GM12872 (cell line): ENCODE measurements at regions not wholly inside any gene's neighbourhood (a gene's known extent, or its start where the extent isn't known, plus 50 kb on each side); places are given as distances from the start of the nearest gene placed in this dataset.

Experiments used
- CTCF ChIP-seq: IDR thresholded peaks from 3 replicates; pipeline ENCODE4 v1.5.1; 2011; ENCODE audit warnings: low read depth, mild to moderate bottlenecking, low read length, moderate library complexity; ENCODE audit not compliant: insufficient read depth

DNA sequence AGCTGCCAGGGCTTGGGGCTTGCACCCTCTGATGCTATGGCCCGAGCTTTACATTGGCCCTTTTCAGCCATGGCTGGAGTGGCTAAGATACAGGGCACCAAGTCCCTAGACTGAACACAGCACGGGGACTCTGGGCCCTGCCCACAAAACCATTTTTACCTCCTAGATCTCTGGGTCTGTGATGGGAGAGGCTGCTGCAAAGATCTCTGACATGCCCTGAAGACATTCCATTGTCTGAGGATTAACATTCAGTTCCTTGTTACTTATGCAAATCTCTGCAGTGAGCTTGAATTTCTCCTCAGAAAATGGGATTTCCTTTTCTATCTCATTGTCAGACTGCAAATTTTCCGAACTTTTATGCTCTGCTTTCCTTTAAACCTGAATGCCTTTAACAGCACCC, 337.0 kb upstream of the SMC2 start:
- TF ChIP-seq CTCF: no peak

- TF ChIP-seq CTCF: no peak
These were observed 332.6 kb upstream of the SMC2 start for GRCh38 chr9:103761466-103761865.

- TF ChIP-seq CTCF: peak; percentile 43; the same call in 2 of the 3 replicates
These were observed 304.4 kb upstream of the SMC2 start for GRCh38 chr9:103789686-103790085.

DNA sequence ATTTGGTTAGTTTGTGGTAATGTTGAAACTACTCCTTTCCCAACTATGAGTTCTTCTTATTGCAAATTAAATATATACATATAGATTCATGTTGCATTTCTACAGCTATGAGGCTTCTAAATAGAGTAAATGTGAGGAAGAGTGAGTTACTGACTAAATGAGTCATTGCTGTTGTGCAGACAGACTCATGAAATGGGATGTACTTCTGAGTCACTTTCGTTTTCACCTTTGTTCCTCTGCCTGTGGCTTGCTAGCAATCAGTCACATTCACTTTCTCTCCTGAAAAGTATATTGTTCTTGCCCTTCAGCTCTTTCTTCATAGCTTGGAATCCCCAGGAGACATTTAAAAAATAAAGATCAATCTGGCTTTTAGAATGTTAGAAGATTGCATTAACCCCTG, 295.5 kb upstream of the SMC2 start:
- TF ChIP-seq CTCF: no peak

GRCh38 chr9:103799959-103800358, 294.1 kb upstream of the SMC2 start:
- no peak for TF ChIP-seq CTCF

DNA sequence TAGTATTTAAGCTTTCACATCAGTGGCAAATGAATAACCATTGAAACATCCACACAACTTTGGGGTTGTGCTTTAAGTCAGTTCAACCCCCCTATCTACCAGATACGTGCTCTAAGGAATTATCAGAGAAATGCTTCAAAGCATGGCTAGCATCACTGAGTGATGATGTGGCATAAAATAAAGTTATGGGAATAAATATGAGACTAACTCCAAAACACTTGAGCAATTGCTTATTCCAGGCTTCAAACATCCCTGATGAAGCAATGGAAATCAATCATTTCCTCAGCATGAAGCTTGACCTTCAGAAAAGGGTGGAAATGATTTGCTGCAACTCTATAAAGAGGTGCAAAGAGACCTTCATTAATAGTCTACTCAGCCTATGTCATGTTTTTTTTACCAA, 292.0 kb upstream of the SMC2 start:
- TF ChIP-seq CTCF: no peak

GRCh38 chr9:103803245-103803644, 290.9 kb upstream of the SMC2 start:
- TF ChIP-seq CTCF: no peak
